ENCODE measurements at regions not wholly inside any gene's neighbourhood (a gene's known extent, or its start where the extent isn't known, plus 50 kb on each side); places are given as distances from the start of the nearest gene placed in this dataset.

GRCh38 chr4:18975916-18976808 is 954.6 kb upstream of the LCORL start:
- no peak for DNase-seq (ENCODE audit: low read depth in 2 of 2)

- DNase-seq (ENCODE audit: low read depth in 2 of 2): no peak
Measured at GRCh38 chr4:18973296-18973695, 951.7 kb upstream of the LCORL start.

GRCh38 chr4:18961879-18962278 is 940.3 kb upstream of the LCORL start:
- DNase-seq (ENCODE audit: low read depth in 2 of 2): no peak

- DNase-seq (ENCODE audit: low read depth in 2 of 2): no peak
Measured at GRCh38 chr4:18961266-18961665, 939.7 kb upstream of the LCORL start.

GRCh38 chr4:18957716-18958115 is 936.2 kb upstream of the LCORL start:
- DNase-seq (ENCODE audit: low read depth in 2 of 2): no peak

GRCh38 chr4:18954538-18954937 is 933.0 kb upstream of the LCORL start:
- DNase-seq (ENCODE audit: low read depth in 2 of 2): no peak

GRCh38 chr4:18953613-18954012 is 932.1 kb upstream of the LCORL start:
- DNase-seq (ENCODE audit: low read depth in 2 of 2): no peak

- no peak for DNase-seq (ENCODE audit: low read depth in 2 of 2)
Measured at GRCh38 chr4:18945464-18945863, 923.9 kb upstream of the LCORL start.

- no peak for DNase-seq (ENCODE audit: low read depth in 2 of 2)
Measured at GRCh38 chr4:18942874-18943273, 921.3 kb upstream of the LCORL start.

- DNase-seq (ENCODE audit: low read depth in 2 of 2): no peak
Measured at GRCh38 chr4:18938343-18939099, 917.0 kb upstream of the LCORL start.

GRCh38 chr4:18937746-18938145 is 916.2 kb upstream of the LCORL start:
- no peak for DNase-seq (ENCODE audit: low read depth in 2 of 2)

GRCh38 chr4:18937080-18937479 is 915.5 kb upstream of the LCORL start:
- no peak for DNase-seq (ENCODE audit: low read depth in 2 of 2)

- DNase-seq (ENCODE audit: low read depth in 2 of 2): no peak
Measured at GRCh38 chr4:18935659-18936345, 914.2 kb upstream of the LCORL start.

GRCh38 chr4:18934197-18934596 is 912.6 kb upstream of the LCORL start:
- DNase-seq (ENCODE audit: low read depth in 2 of 2): no peak

- DNase-seq (ENCODE audit: low read depth in 2 of 2): no peak
Measured at GRCh38 chr4:18932730-18933339, 911.3 kb upstream of the LCORL start.

- no peak for DNase-seq (ENCODE audit: low read depth in 2 of 2)
Measured at GRCh38 chr4:18931643-18932377, 910.3 kb upstream of the LCORL start.

- DNase-seq (ENCODE audit: low read depth in 2 of 2): no peak
Measured at GRCh38 chr4:18930487-18930886, 908.9 kb upstream of the LCORL start.

GRCh38 chr4:18923496-18924161 is 902.1 kb upstream of the LCORL start:
- DNase-seq (ENCODE audit: low read depth in 2 of 2): no peak

GRCh38 chr4:18917689-18918088 is 896.1 kb upstream of the LCORL start:
- DNase-seq (ENCODE audit: low read depth in 2 of 2): no peak

GRCh38 chr4:18914182-18914581 is 892.6 kb upstream of the LCORL start:
- no peak for DNase-seq (ENCODE audit: low read depth in 2 of 2)

GRCh38 chr4:18894928-18895327 is 873.4 kb upstream of the LCORL start:
- no peak for DNase-seq (ENCODE audit: low read depth in 2 of 2)
